CD4-positive, alpha-beta T cell treated with Interleukin-15 for 4 hours (primary cell): ENCODE measurements at regions not wholly inside any gene's neighbourhood (a gene's known extent, or its start where the extent isn't known, plus 50 kb on each side); places are given as distances from the start of the nearest gene placed in this dataset.

ENCODE experiments used
- DNase-seq: peaks from one replicate; pipeline ENCODE4 v3.0.0-alpha.2; 2020; ENCODE audit warnings: low spot score

DNA sequence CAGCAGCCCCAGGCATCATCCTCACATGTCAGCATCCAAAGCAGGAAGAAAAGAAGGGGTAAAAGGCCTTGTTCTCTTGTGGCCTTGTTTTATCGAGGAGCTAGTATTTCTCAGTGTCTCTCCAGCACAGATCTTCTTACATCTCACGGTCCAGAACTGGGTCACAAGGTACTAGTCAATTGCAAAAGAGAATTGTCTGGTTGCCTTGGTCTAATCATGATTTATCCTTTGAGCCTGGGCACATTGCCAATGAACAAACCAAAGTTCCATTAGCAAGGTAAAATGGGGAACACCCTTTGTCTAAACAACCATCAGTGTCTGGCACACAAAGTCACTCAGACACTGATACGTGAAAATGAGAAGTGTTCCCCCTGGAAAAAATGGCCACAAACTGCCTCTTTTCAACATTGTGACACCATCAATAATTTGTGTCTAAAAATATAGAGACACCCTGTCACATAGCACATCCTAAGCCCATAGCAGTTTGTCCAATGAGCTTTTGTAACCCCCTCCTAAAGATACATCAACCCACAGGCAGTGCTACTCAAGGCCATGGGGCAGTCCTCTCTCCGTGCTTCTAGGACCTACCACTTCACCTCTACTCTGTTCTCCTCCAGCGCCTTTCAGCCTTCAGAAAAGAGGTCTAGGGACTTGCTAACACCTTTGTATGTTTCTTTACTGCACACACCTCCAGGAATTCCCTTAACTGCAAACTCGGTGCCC, 534.4 kb downstream of the MID1IP1 start:
- DNase-seq: peak; percentile 5

DNA sequence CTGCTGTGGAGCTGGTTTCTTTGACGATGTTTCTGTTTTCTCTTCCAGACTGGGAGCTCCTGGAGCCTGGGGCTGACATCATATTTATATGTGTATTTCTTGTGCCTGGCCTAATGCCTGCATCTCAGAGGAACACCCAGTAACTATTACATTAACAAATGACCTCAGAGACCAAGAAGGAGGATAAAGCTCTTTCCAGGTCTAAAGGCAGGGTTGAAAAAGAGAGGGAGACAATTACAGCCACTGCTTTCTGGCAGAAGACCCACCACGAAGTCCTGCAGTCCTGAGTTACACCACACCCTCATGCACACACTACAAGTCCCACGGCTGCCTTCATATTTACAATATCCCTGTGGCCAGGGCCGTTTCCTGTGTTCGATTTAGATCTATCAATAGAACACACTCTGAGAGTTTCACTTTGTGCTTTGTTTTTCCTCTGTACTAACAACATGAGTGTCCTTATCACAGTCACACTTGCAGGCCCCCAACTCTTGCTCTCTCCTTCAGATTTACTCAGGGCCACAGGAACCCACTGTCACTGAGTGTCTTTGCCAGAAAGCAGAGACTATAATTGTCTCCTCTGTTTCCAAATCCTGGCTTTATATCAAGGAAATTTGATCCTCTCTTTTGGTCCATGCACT, 535.5 kb downstream of the MID1IP1 start:
- peak; percentile 20 for DNase-seq

DNA sequence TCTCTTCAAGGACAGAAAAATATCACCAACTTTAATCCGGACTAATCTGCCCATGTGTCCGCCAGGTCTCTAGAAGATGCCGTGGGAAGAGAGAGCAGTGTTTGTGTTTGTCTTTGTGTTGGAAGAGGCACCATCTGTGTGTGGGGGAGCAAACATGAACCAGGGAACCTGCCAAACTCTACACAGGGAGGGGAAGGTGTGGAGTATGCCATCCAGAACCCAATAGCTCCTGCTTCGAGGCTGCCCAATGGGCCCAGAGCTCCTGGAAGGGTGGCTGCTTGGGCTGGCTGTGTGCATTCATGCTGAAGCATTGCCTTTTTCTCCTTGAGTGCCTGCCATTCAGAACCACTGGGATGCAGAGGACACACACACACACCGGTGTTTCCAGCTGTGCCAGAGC, 536.2 kb downstream of the MID1IP1 start:
- no peak for DNase-seq

DNA sequence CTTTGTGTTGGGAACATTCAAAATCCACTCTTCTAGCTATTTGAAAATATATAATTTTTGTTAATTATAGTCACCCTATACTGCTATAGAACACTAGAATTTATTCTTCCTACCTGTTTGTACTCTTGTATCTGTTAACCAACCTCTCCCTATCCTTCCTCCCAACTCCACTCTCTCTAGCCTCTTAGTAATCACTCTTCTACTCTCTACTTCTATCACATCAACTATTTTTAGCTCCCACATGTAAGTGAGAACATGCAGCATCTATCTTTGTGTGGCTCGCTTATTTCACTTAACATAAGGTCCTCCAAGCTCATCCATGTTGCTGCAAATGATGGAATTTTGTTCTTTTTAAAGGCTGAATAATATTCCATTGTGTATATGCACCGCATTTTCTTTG, 537.3 kb downstream of the MID1IP1 start:
- no peak for DNase-seq

DNA sequence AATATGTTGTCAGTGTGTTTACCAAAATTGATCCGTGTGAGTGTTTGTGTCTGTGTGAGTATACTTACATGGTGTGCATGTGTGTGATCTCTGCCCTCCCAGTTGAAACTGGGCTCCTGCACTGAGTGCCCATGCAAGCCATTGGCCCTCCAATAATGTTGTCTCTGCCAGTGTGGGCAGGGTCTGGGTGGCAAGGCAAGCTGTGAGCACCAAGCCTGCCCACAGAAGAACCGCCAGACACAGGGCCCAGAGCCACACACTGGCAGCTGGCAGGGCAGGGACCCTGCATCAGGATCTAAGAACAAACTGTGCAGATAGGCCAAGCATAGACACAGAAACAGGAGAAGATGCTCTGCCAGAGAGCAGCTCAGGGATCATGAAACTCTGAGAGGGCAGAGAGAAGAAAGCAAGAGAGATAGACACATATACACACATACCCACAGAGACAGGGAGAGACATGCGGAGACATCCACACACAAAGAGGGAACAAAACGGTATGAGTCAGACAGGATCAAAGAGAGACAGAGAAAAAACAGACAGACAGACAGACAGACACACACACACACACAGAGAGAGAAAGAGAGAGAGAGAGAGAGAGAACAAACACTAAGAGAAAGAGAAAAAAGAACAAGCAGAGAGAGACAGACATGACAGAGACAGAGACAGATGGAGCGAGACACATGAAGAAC, 555.0 kb downstream of the MID1IP1 start:
- DNase-seq: no peak

DNA sequence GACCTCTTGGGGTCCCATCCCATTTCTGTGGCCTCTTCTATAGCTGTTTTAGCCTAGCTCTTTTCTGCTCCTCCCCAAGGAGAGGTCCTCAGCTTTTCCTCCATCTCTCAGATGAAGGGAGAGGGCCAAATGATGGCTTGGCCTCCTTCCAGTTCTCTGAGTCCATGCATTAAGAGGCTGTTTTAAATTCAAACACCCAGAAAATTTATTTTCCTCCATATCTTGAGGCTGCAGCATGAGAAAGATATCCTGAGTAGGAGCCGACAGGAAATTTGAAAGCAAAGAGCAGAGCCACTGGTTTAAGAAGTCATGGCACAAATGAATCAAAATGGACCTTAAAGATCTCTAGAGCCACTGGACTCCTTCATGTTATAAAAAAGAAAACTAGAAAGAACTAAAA, 558.8 kb downstream of the MID1IP1 start:
- no peak for DNase-seq

DNA sequence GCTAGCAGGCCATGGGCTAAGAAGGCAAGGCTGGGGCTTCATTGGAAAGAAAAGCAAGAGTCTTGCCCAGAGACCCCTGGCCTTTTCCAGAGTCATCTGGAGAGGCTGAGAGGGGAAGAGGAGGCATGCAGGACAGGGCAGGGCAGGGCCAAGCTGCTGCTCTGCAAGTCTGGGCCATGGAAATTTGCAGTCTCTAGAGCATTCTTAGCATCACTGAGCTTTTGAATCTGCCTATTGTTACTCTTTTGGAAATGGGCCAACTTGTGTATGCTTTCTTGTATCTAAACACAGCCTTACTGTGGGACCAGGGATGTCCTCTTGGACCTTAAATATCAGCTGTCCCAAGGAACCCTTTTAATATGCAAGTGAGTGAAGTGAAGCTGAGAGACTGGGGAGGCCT, 560.5 kb downstream of the MID1IP1 start:
- no peak for DNase-seq

DNA sequence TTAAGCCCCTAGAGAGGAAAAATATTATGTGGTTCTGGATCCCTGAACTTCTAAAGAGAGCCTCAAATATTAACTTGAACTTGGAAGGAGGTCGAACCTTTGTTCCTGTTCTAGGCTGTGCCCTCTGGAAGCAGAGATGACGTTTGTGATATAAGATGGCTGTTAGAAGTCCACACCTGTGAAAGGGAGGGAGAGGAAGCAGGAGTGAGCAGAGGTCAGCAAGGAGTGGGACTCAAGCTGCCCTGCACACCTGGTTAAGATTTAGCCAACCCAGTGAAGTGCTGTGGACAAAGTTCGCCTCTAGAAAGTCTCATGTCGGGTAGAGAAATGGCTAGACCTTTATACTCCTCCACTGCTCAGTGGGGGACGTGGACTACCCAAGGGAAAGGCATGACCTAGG, 566.2 kb downstream of the MID1IP1 start:
- DNase-seq: no peak

DNA sequence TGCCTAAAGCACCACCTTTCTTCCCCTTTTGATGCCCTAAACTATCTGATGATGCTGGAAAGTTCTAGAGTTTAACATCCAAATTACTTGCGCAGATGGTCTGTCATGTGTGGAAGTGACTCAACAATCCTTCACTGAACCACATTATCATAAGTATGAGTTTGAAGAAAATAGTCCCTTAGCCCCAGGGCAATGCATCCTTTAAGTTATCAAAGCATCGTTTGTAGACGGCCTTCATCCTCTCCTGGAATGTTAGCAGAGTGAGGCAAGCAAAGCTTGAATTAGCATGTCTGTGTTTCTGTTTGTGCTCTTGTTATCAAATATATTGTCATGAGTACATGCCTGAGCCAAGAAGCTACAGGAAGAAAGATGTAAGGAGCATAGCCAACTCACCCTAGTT, 570.9 kb downstream of the MID1IP1 start:
- DNase-seq: no peak

DNA sequence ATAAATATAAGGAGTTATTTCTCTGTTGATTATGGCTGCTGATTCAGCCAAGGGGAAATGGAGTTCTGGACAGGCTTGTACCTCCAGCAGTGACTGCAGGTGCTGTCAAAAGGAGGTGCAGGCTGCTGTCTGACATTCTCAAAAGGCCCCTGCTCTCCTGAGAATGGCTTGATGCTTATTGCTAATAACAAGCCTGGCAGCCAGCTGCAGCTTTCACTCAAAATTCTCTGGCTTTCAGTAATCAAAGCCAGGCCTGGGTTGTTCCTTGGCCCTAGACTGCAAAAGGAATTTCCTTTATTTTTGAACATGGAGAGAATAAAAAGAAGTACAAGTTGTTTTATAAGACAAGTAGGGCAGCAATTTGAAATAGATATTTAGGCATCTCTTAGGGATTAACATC, 575.9 kb downstream of the MID1IP1 start:
- no peak for DNase-seq

DNA sequence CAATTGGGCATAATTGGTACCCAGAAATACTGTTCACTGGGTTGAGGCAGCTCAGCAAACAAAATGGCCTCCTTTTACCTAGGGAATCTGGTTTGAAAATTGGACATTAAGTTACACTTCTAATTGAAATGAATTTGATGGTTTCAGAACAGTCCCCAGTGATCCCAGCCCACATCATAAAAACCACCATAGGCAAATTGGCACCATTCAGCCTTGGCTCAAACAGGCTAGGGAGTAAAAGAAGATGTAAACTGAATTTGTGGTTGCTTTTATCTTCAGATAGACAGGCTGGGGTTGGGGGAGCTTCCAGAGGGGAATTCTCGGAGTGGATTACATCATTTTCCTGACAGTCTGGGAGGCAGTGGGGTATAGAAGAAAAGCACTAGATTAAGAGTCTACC, 576.5 kb downstream of the MID1IP1 start:
- DNase-seq: no peak

DNA sequence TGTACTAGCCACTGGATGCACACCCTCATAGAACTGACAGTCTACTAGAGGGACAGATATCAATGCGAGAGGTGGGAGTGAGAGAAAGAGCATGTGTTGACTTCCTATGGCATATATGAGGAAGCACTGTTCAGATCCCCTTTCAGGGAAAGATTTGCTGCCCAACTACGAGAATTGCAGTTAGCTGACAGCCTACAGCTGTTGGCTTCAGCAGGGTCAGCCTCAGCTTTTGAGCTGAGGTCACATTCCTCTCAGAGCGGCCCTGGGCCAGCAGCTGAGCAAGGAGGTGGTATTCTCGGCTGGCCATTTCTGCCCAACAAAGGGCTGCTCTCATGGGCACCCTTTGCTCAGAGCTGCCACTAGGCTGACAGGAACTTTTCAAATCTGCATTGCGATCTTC, 580.2 kb downstream of the MID1IP1 start:
- no peak for DNase-seq

DNA sequence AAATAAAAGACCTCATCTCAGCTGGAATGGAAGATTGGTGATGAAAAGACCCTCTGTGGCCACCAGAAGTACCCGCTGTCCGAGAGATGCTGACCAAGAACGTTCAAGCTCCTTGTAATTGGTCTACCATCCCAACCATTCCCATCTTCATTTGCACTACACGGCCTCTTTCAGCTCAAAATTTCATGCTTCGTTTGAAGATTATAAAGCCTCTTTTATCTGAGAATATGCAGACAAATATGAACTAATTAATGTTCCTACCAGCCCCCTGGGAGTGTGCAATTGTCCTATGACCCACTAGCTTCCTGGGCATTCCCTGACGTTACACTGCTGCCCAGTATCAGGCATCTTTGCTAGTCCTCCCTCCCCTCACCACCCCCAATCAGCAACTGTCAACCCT, 583.7 kb downstream of the MID1IP1 start:
- DNase-seq: no peak

DNA sequence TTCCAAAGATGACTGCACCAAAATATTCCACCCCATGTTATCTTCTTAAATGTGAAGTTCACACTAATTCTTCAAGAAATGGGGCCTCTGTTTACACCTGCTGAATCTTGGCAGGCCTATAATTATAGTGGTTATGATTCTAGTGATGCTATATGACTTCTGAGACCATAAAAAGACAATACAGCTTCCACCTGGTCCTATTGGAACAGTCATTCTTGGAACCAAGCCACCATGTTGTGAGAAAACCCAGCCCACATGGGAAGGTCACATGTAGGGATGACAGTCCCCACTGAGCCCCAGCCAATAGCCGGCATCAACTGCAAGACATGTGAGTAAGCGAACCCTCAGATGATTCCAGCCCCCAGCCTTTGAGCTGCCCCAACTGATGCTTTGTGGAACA, 587.5 kb downstream of the MID1IP1 start:
- no peak for DNase-seq

DNA sequence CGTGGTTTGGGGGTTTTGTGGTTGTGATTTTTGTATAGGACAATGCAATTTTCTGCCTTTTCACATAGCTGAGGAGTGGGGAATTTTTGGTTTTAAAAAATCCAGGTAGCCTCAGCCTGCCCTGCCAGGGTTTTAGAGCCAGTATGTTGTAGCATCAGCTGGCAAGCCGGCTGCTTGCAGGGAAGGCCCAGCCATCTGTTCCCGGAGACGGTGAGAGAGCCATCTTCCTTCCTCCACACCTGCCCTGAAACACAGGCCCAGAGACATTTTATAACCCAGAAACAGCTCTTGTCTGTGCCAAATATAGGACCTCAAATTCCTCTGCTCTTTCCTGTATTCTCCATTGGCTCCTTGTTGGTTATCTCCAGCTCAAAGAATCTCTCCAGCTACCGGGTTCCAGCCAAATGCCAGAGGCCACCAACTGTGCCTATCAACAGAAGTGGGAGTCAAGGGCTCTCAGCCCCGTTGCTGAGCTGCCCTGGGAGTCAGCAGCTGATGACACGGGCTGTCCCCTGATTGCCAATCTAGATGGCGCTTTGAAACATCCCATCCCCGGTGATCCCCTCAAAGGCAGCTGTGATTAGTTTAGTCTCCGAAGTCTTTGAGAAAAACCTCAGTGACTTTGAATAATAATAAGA, 595.2 kb downstream of the MID1IP1 start:
- no peak for DNase-seq

DNA sequence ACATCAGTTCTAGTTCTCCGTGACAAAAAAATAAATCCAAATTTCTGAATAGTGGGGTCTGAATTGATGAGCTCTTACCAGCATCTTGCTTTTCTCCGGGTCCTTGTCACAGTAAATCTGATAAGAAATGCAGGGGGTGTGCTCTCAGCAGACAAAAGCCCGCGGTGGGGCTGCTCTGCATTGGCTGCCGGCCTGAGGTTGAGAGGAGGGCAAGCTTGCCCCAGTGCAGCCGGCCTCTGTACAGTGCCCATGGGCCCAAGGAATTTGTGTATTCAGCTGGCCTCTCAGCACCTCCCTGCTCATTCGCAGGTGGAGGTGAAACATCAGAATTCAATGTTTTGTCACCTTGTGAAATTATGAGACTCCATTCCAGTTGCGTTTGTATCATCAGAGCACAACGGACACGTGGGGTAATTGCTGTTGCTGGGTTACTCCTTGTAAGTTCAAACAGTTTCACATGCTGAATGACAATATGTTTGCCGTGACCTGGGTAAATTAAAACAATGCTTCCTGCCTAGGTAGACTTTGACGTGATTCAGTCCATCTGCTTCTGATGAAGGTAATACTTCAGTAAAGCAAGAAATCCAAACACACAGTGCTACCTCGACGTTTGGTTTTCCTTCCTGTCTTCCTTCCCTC, 596.4 kb downstream of the MID1IP1 start:
- DNase-seq: no peak

DNA sequence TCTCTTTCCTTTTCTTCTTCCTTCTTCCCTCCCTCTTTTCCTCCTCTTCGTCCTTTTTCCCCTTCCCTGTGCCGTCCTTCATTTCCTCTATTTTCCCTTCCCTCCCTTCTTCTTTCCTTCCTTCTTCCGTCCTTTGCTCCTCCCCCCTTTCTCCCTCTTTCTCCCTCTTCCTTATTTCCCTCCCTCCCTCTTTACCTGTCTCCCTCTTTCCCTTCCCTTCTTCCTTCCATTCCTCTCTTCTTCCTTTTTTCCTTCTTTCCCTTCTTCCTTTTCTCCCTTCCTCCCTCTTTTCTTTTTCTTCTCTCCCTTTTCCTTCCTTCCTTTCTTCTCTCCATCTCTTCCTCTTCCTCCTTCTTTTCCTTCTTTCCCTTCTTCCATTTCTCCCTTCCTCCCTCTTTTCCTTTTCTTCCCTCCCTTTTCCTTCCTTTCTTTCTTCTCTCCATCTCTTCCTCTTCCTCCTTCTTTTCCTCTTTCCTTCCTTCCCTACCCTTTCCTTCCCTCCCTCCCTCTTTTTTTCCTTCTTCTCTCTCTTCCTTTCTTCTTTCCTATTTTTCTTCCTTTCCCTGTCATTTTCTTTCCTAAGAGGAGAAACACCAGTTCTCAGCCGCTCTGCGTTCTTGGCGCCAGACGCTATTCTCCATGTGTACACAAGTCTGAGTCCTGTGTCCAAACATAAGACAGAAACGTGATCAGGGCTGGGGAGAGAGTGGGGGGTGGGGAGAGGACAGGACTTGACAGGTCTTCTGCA, 597.1 kb downstream of the MID1IP1 start:
- DNase-seq: no peak

DNA sequence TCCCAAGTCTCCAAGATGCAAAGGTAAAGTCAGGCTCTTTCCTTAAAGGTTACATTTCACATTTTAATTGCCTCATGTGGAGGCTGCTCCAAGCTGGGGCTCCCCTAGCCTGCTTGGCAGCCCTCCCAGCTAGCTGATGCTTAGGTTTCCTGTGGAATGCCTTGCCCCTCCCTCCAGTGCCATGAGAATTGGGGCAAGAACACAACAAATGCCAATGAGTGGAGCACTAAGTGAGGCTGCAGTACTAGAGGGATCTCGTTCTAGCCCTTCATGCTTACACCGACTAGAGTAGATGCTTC, 597.7 kb downstream of the MID1IP1 start:
- DNase-seq: no peak

DNA sequence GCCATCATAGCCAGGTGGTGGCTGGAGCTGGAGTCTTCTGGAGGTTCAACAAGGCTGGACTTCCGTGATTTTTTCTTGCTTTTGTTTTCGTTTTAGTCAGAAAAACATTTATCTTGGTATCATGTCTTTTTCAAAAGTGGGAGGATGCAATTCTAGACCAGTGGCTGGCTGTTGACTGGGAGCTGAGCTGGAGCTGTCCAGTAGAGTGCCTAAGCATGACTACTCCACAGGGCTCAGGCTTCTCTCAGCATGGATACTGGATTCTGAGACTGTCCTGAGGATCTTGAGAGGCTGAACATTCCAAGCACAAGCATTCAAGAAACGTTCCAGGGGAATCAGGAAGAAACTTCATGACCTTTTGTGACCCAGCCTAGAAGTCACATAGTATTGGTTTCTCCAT, 598.1 kb downstream of the MID1IP1 start:
- DNase-seq: no peak

DNA sequence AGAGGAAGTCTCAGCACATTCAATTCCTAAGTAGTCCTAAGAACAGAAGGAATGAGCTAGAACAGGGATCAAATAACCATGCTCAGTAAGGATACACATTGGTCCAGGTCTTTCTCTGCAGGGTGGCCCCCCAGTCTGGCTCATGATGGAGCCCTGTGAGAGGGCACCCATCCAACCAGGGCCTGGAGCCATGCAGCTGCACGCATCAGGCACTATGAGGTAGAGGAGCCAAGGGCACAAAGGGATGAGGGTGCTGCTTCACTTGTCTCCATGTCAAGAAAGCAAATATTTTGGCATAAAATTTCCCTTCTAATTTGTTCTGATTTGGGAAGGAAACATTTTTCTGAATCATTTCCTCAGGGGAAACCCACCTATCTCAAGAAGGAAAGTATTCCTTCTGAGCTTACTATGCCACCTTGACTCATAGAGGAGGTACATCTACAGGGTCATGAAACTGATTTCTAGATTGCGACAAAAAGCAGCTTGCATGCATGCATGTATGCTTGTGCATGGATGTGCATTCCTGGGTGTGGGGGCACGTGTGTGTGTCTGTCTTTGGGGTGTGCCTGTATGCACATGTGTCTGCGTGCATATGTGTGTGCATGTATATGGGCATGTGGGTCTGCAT, 600.3 kb downstream of the MID1IP1 start:
- DNase-seq: no peak

DNA sequence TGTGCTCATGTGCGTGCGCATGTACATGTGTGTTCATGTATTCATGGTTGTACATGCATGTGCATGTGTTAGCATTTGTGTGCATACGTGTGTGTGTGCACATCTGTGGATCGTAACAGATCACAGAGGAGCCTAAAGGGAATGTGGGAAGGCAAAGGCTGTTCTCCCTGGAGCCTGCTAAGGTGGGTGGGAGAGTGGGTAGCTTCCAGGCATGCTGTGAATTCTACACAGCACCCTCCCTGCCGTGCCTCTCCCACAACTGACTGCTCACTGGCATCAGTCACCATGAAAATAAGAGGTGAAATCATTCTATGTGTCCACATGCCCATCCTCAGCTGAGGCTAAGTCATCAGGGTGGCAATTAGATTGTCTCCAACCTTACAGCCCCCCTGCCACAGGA, 600.9 kb downstream of the MID1IP1 start:
- DNase-seq: no peak

DNA sequence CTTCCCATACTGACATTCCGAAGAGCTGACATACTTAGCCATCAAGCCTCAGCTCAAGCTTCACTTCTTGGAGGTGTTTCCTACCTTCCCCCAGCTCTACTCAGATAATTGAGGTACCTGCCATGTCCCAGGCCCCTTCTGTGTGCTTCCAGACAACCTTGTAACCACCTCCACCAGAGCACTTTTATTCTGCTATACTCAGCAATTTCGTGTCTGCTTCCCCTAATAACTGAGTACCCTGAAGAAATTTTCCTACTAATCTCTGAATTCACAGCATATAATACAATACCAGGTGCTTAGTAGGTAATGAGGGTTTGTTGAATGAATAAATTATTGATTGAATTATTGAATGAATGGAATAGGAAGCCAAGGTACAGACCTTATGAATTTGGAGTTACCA, 605.5 kb downstream of the MID1IP1 start:
- no peak for DNase-seq
